Cerebellar cortex (tissue), 1 donor: ENCODE measurements at regions not wholly inside any gene's neighbourhood (a gene's known extent, or its start where the extent isn't known, plus 50 kb on each side); places are given as distances from the start of the nearest gene placed in this dataset.

Experiments used
- DNase-seq: peaks from one replicate; pipeline ENCODE4 v3.0.0-alpha.2; 2015; ENCODE audit warnings: low spot score

DNA sequence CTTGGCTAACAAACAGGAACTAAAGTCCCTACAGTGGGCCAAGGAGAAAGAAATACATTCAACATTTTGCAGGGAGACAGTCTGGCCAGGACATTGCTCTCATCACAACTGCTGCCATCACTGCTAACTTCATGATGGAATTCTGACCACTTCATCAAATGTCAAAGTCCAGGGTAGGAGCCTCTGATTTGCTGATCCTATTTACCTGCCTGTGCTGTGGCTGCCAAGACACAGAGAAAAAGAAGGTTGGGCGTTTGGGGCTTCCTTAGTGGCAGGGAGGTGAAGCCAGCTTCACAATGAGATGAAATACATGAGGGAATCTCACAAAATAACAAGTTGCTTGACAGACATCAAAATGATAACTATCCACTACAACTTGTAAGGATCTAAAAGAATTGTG is 343.9 kb upstream of the CADM1 start:
- no peak for DNase-seq

GRCh38 chr11:115845872-115846271 is 341.7 kb upstream of the CADM1 start:
- DNase-seq, result no peak

GRCh38 chr11:115843685-115844084 is 339.5 kb upstream of the CADM1 start:
- DNase-seq, result no peak

DNA sequence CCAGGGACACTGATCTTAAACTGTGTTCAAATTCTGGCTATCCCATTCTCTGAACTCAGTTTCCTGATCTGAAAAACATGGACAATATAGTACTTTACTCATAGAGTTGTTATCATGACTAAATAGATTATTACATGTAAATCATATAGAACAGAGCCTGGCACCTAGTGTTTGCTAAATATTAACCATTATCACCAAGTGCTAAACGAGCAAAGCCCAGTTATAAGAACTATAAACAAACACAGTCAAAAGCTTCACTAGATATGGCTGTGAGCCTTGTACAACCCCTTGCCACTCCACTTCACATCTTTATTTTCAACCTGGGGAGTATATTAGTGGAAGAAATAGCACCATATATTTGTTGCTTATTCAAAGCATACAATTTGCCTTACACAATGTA is 338.9 kb upstream of the CADM1 start:
- DNase-seq, result no peak

- DNase-seq, result no peak
Measured at GRCh38 chr11:115820026-115820425, 315.8 kb upstream of the CADM1 start.

DNA sequence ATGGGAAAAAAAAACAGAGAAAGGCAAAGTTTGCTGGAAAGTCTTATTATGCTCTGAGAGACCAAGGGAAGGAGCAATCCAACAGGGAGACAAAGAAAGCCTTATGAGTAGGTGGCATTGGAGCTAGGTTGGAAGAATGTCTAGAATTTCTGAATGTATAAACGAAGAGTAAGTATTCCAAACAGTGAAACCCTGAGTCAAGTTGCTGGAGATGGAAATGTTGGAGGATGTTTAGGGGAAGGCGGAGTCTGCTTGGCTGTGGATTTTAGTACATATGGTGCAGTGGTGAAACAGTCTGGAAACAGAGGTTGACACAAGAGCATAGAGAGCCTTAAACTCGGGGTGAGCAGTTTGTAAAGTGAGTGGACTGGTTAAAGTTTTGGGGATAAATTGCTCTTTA is 314.8 kb upstream of the CADM1 start:
- DNase-seq, result no peak

DNA sequence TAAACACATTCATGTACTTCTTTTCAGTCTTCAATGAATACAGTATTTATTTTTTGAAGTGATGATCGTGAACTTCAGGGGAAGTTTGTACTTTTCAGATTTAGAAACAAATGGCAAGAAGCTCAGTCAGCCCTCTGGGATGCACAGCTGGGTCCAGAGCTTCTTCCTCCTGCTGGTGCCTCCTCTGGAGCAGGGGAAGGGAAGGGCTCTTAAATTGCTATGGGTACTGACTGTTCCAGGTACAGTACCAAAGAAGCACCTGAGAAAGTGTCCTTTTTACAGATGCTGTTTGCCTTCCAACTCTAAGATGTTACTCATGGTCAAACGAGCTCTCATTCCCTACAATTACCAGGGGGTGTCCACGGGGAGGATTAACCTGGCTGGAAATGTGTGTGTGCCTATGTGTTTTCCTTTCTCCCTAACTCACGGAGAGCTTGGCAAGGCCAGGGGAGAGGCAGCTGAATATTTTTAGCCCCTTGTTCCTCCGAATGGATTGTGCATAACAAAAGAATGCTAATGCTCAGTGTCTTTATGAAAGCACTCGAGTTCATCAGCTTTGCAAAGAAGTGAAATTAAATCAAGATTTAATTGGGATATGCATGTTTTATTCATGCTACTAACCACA is 313.7 kb upstream of the CADM1 start:
- no peak for DNase-seq

- DNase-seq, result no peak
Measured at GRCh38 chr11:115808351-115808940, 304.2 kb upstream of the CADM1 start.

GRCh38 chr11:115806056-115806455 is 301.8 kb upstream of the CADM1 start:
- peak; percentile 94 for DNase-seq

DNA sequence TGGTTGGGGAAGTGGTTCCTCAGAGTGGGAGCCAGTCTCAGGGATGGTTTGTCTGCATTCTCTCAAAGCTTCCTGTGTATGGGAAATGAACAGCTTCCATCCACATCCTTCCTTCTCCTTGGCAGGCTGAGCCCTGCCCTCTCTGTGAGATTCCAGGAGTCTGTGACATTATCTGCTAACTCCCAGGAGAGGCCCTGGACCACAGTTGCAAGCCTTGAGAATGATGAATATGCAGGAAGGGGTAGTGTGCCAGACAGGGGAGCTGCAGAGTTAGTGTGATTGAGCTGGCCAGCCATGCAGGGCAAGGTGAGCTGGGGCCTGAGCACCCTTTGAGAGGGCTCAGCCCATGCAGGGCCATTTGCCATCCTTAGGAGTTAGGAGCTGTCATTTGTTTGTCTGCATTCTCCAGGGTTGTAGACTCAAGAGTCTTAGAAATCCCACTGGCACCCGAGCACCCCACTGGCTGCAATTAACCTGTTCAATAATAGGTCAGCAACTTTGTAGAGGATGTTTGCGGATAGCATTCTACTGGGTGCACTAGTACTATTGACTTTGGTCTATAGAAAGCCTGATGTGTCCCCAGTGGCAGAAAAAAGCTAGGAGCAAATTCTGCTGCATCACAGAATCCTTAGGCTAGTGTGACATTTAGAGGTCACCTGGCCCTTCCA is 299.0 kb upstream of the CADM1 start:
- DNase-seq, result no peak

DNA sequence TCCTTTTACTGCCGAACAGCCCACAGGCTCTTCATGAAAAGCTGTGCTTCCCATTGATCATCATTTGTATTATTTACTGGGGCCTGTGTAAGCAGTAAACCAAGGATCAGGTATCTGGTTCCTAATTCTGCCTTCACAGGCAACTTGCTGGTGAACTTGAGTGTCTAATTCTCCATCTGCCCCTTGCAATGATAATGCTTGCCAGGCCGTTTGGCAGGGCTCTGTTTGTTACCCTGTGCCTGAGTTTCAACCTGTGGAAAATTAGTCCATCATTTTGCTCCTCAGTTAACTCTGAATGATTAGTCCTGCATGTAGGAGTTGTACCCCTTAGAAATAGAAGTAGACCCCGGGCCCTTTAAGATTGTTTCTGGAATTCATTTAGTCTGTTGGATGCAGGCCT is 298.4 kb upstream of the CADM1 start:
- DNase-seq, result peak; percentile 80

DNA sequence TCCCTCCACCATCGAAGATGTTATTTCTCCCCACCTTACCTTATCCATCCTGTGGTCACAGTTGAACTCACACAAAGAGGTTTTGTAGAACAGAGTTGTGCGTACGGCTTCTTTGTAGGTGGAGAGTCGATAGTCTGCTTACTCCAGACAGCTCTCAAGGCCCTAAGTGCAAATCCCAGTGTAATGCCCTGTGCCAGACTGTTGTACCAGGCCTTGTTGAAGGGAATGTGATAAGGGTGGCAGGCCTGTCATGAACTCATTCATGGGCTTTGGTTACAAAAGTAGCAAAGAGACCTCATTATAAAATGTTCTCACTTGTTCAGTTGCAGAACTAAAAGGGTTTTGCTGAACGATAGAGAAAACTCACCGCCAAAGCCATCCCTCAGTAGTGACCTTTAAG is 288.7 kb upstream of the CADM1 start:
- no peak for DNase-seq

DNA sequence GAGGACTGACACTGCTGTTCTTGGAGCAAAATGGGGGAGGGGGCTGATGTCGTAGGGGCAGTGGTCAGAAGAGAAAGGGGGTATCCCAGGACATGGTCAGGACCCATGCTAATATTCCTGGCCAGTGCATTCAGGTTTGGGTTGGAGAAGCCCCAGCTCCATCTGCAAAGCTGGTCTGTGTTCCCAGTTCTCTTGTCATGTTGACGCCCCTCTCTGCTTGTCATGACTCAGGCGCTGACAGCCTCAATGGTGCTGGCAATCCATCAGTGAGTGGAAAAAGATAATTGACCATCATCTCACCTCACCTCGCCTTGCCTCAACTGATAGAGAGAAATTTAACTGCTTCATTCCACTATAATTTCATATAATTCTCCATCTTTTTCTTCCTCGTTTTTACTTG is 283.1 kb upstream of the CADM1 start:
- no peak for DNase-seq

GRCh38 chr11:115784796-115785521 is 280.7 kb upstream of the CADM1 start:
- no peak for DNase-seq

GRCh38 chr11:115780646-115781362 is 276.6 kb upstream of the CADM1 start:
- no peak for DNase-seq

DNA sequence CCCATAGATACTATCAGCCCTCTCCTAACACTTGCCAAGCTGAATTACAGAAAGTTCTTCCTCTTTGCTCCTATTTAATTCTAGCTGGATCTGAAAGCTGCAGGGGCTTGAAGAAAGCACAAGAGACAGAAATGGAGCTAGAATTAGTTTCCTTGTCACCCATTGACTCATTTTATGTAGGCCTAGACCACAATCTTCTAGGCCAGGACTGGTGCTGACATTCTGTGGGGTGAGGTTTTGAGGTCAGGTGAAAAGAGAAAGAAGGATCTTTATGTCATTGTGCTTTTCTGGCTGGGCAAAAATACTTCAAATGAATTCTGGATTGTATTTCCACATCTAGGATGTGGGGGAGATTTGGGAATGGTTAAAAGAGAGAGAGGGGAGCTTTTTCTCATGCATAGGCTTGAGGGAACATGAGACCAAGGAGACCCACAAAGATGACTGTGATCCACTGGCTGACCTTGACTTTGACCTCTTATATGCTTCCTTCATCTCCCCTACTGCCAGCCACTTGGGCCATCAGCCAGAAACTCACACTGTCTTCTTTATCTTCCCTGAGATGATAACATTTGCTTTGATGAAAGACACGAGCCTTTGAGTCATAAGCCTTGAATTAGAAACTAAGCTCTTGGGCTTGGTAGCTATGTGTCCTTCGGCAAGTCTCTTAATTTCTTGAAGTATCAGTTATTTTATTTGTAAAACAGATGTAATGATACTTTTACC is 274.9 kb upstream of the CADM1 start:
- no peak for DNase-seq

DNA sequence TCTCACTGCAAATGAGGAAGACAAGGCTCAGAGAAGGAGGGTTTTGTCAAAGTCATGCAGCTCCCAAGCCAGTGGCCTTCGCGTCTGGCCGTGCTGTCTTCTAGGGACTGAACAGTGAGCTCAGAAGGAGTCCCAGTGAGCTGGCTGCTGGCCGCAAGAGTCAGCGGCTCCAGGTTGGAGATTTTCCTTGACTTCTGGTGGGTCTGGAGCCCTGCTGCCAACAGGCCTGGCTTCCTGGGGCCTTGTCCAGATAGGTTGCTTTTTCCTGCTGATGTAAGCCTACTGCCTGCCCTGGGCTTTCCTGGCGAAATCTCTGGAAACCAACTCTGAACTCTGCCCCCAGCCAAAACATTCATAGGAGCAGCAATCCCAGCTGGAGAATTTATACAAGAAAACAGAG is 272.7 kb upstream of the CADM1 start:
- peak; percentile 88 for DNase-seq

GRCh38 chr11:115775846-115776245 is 271.6 kb upstream of the CADM1 start:
- peak; percentile 98 for DNase-seq

GRCh38 chr11:115774756-115775155 is 270.5 kb upstream of the CADM1 start:
- no peak for DNase-seq

- peak; percentile 87 for DNase-seq
Measured at GRCh38 chr11:115769891-115770290, 265.7 kb upstream of the CADM1 start.

DNA sequence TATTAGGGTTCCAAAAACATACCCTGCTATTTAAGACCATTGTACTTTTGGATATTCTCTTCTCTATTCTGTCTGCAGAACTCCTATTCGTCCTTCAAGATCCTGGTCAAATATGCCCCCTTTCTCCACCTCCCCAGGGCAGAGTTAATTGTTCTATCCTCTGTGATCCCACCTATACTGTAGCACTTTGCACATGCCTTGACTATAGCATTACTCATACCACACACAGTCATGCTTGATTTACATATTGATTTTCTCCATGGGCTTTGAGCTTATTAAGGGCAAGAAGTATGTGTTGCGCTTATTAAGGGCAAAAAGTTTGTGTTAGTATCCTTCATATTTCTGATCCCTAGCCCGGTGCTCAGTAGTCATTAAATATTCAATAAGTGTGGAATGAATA is 263.7 kb upstream of the CADM1 start:
- DNase-seq, result no peak
